NCI-H524 treated with DMSO at 0.1 percent for 48 hours (cell line): ENCODE measurements at regions not wholly inside any gene's neighbourhood (a gene's known extent, or its start where the extent isn't known, plus 50 kb on each side); places are given as distances from the start of the nearest gene placed in this dataset.

Experiments
- DNase-seq: peaks from one replicate; lab custom pipeline; 2025; lab: John Stamatoyannopoulos, UW

GRCh38 chr4:1463088-1463926, 57.1 kb upstream of the NKX1-1 start:
- no peak for DNase-seq

- DNase-seq, result no peak
These were observed 56.5 kb upstream of the NKX1-1 start for GRCh38 chr4:1462768-1463075.

- no peak for DNase-seq
These were observed 55.9 kb upstream of the NKX1-1 start for GRCh38 chr4:1462009-1462767.

GRCh38 chr4:1460967-1461868, 55.0 kb upstream of the NKX1-1 start:
- DNase-seq, result no peak

GRCh38 chr4:1459722-1460511, 53.7 kb upstream of the NKX1-1 start:
- no peak for DNase-seq

GRCh38 chr4:1459081-1459721, 53.0 kb upstream of the NKX1-1 start:
- DNase-seq, result no peak

GRCh38 chr4:1458581-1458980, 52.3 kb upstream of the NKX1-1 start:
- DNase-seq, result no peak
